H9 (cell line): ENCODE measurements at regions not wholly inside any gene's neighbourhood (a gene's known extent, or its start where the extent isn't known, plus 50 kb on each side); places are given as distances from the start of the nearest gene placed in this dataset.

Experiments
- DNase-seq: peaks from one replicate; pipeline ENCODE4 v3.0.0-alpha.2; 2017
- H2AFZ ChIP-seq: one replicate; pipeline ENCODE4 v1.6.1; 2013; ENCODE audit warnings: mild to moderate bottlenecking, low read length, control low read depth, moderate library complexity
- H2AK5ac ChIP-seq: 2 replicates; pipeline ENCODE4 v1.6.1; 2013; ENCODE audit warnings: low read length, control low read depth, mixed read lengths; ENCODE audit not compliant: insufficient read length
- H2BK120ac ChIP-seq: one replicate; pipeline ENCODE4 v1.6.1; 2013; ENCODE audit warnings: low read depth, mild to moderate bottlenecking, low read length, control low read depth, inconsistent platforms; ENCODE audit not compliant: poor library complexity, severe bottlenecking
- H2BK12ac ChIP-seq: 2 replicates; pipeline ENCODE4 v1.6.1; 2013; ENCODE audit warnings: low read length, control low read depth, mixed read lengths, low read depth; ENCODE audit not compliant: insufficient read length
- H2BK15ac ChIP-seq: 2 replicates; pipeline ENCODE4 v1.6.1; 2013; ENCODE audit warnings: low read depth, low read length, control low read depth
- H2BK20ac ChIP-seq: one replicate; pipeline ENCODE4 v1.6.1; 2013; ENCODE audit warnings: low read depth, mild to moderate bottlenecking, low read length, control low read depth, inconsistent platforms; ENCODE audit not compliant: poor library complexity, severe bottlenecking
- H2BK5ac ChIP-seq: 2 replicates; pipeline ENCODE4 v1.6.1; 2013; ENCODE audit warnings: low read length, control low read depth, mixed read lengths; ENCODE audit not compliant: insufficient read length
- H3K14ac ChIP-seq: 2 replicates; pipeline ENCODE4 v1.6.1; 2013; ENCODE audit warnings: low read length, control low read depth; ENCODE audit not compliant: insufficient read depth
- H3K18ac ChIP-seq: 2 replicates; pipeline ENCODE4 v1.6.1; 2013; ENCODE audit warnings: low read depth, mild to moderate bottlenecking, mixed read lengths, low read length, control low read depth; ENCODE audit not compliant: insufficient read length
- H3K23ac ChIP-seq: 2 replicates; pipeline ENCODE4 v1.6.1; 2013; ENCODE audit warnings: low read length, control low read depth, mixed read lengths, low read depth; ENCODE audit not compliant: insufficient read length
- H3K23me2 ChIP-seq: 2 replicates; pipeline ENCODE4 v1.6.1; 2013; ENCODE audit warnings: low read depth, mild to moderate bottlenecking, mixed read lengths, low read length, control low read depth; ENCODE audit not compliant: insufficient read length, poor library complexity, severe bottlenecking
- H3K27ac ChIP-seq: 2 replicates; pipeline ENCODE4 v1.5.1; 2013; ENCODE audit warnings: low read length, control low read depth, mixed read lengths, low read depth; ENCODE audit not compliant: insufficient read length
- H3K27me3 ChIP-seq: 2 replicates; pipeline ENCODE4 v1.6.1; 2013; ENCODE audit warnings: low read length, control low read depth, inconsistent platforms; ENCODE audit not compliant: insufficient read depth
- H3K4ac ChIP-seq: 2 replicates; pipeline ENCODE4 v1.6.1; 2013; ENCODE audit warnings: low read depth, mild to moderate bottlenecking, control low read depth, inconsistent platforms, low read length, moderate library complexity
- H3K4me1 ChIP-seq: 2 replicates; pipeline ENCODE4 v1.6.1; 2013; ENCODE audit warnings: low read length, control low read depth, inconsistent platforms; ENCODE audit not compliant: insufficient read depth
- H3K4me2 ChIP-seq: 2 replicates; pipeline ENCODE4 v1.6.1; 2013; ENCODE audit warnings: low read length, control low read depth, mixed read lengths; ENCODE audit not compliant: insufficient read length, insufficient read depth
- H3K56ac ChIP-seq: 2 replicates; pipeline ENCODE4 v1.6.1; 2013; ENCODE audit warnings: low read depth, mild to moderate bottlenecking, mixed read lengths, low read length, control low read depth; ENCODE audit not compliant: insufficient read length
- H3K79me1 ChIP-seq: 2 replicates; pipeline ENCODE4 v1.6.1; 2013; ENCODE audit warnings: low read depth, mild to moderate bottlenecking, moderate library complexity, low read length, control low read depth, inconsistent platforms; ENCODE audit not compliant: insufficient read depth, poor library complexity, severe bottlenecking
- H3K79me2 ChIP-seq: 2 replicates; pipeline ENCODE4 v1.6.1; 2013; ENCODE audit warnings: low read length, control low read depth, inconsistent platforms; ENCODE audit not compliant: insufficient read depth
- H3K9ac ChIP-seq: 2 replicates; pipeline ENCODE4 v1.6.1; 2013; ENCODE audit warnings: low read length, control low read depth, mixed read lengths; ENCODE audit not compliant: insufficient read length; ENCODE audit errors: extremely low read depth
- H3K9me3 ChIP-seq: one replicate; pipeline ENCODE4 v1.6.1; 2013; ENCODE audit warnings: low read depth, low read length, inconsistent platforms; ENCODE audit not compliant: control insufficient read depth
- H3T11ph ChIP-seq: one replicate; pipeline ENCODE4 v1.6.1; 2013; ENCODE audit warnings: mild to moderate bottlenecking, low read length, control low read depth, inconsistent platforms
- H4K20me1 ChIP-seq: one replicate; pipeline ENCODE4 v1.6.1; 2013; ENCODE audit not compliant: control insufficient read depth, insufficient read length, insufficient read depth
- H4K5ac ChIP-seq: 2 replicates; pipeline ENCODE4 v1.6.1; 2013; ENCODE audit warnings: low read depth, mild to moderate bottlenecking, mixed read lengths, low read length, control low read depth; ENCODE audit not compliant: insufficient read length
- H4K8ac ChIP-seq: replicated peaks from 2 replicates; pipeline ENCODE4 v1.6.1; 2013; ENCODE audit warnings: low read length, control low read depth, mixed read lengths, low read depth; ENCODE audit not compliant: insufficient read length
- H4K91ac ChIP-seq: 2 replicates; pipeline ENCODE4 v1.6.1; 2013; ENCODE audit warnings: low read depth, mild to moderate bottlenecking, moderate library complexity, mixed read lengths, low read length, control low read depth; ENCODE audit not compliant: insufficient read length
- H3K27ac Mint-ChIP-seq, 3 experiments: 2 replicates in 2 of 3; 3 replicates in 1 of 3; pipeline ENCODE4 v1.8.0; 2020 to 2021; ENCODE audit warnings: mixed read lengths in 3 of 3, mild to moderate bottlenecking in 1 of 3, moderate library complexity in 1 of 3
- H3K27me3 Mint-ChIP-seq: 2 replicates; pipeline ENCODE4 v1.8.0; 2021; ENCODE audit warnings: low read depth, mild to moderate bottlenecking, moderate library complexity, mixed read lengths
- H3K36me3 Mint-ChIP-seq, 3 experiments: 2 replicates in 2 of 3; 3 replicates in 1 of 3; pipeline ENCODE4 v1.8.0; 2020 to 2021; ENCODE audit warnings: low read depth in 3 of 3, mixed read lengths in 3 of 3; ENCODE audit not compliant: insufficient read depth in 1 of 3
- H3K4me1 Mint-ChIP-seq, 2 experiments: 2 replicates each; pipeline ENCODE4 v1.8.0; 2020; ENCODE audit warnings: mixed read lengths in 2 of 2
- H3K4me3 Mint-ChIP-seq, 2 experiments: 2 replicates in 1 of 2; 3 replicates in 1 of 2; pipeline ENCODE4 v1.8.0; 2020 to 2021; ENCODE audit warnings: mild to moderate bottlenecking in 2 of 2, mixed read lengths in 2 of 2, moderate library complexity in 1 of 2
- H3K9me3 Mint-ChIP-seq, 2 experiments: 2 replicates in 1 of 2; 3 replicates in 1 of 2; pipeline ENCODE4 v1.8.0; 2020; ENCODE audit warnings: mild to moderate bottlenecking in 2 of 2, mixed read lengths in 2 of 2, moderate library complexity in 1 of 2
- WGBS: extraction: QIAGEN DNeasy Blood & Tissue Kit; methylation state at CpG from one replicate; pipeline ENCODE4 v1.1.7; 2013; ENCODE audit warnings: missing lambda C conversion rate, low lambda C conversion rate, mixed read lengths; ENCODE audit not compliant: insufficient read length; ENCODE audit errors: extremely low coverage; 5-methylcytosine and 5-hydroxymethylcytosine counted together
- TF ChIP-seq, protein P1 (sequence below): fragments of 200-600 bp; sonication (generic); conservative IDR thresholded peaks from 3 replicates; pipeline ENCODE4 v1.8.0; 2021; ENCODE audit warnings: antibody characterized with exemption, mild to moderate bottlenecking

DNA sequence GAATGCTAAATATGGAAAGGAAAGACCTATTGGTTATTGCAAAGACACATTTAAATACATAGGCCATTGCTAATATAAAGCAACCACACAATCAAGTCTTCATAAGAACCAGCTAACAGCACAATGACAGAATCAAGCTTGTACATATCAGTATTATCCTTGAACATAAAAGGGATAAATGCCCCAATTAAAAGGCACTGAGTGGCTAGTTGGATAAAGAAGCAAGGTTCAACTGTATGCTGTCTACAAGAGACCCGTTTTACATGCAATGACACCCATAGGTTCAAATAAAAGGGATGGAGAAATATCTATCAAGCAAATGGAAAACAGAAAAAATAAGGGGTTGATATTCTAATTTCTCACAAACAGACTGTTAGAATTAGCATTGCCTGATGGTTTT lies 706.1 kb downstream of the EPHA3 start:
- Histone ChIP-seq H3K23ac (no peak overlapping the region), H4K8ac (no peak overlapping the region), H3K4ac (no peak overlapping the region), H3K27ac (no peak overlapping the region), H3K14ac (no peak overlapping the region), H2AK5ac (no peak overlapping the region), H4K91ac (no peak overlapping the region), H4K20me1 (no peaks in the 10 kb centered on the region), H2BK5ac (no peak overlapping the region), H3K56ac (no peak overlapping the region), H2BK12ac (no peak overlapping the region), H3K23me2 (no peaks in the 10 kb centered on the region), H3K4me1 (no peaks in the 10 kb centered on the region), H2BK120ac (no peak overlapping the region), H4K5ac (no peak overlapping the region), H3K79me2 (no peaks in the 10 kb centered on the region), H3K9ac (no peak overlapping the region), H3K18ac (no peak overlapping the region), H3K9me3 (no peaks in the 10 kb centered on the region), H2BK20ac (no peak overlapping the region), H3K27me3 (no peaks in the 10 kb centered on the region), H2AFZ (no peak overlapping the region), H3K4me2 (no peak overlapping the region), H2BK15ac (no peak overlapping the region), H3T11ph (no peak overlapping the region), H3K79me1 (no peaks in the 10 kb centered on the region)
- peaks cover 7 to 14% (median 8%) of the 10 kb centered on the region in 3 experiments; a peak in 6 of 7 replicates for H3K36me3 Mint-ChIP-seq
- WGBS, result no CpG with 5 or more reads among the region's 1 CpG
- DNase-seq, result no peak
- no peaks in the 10 kb centered on the region for H3K4me1 Mint-ChIP-seq
- no peak overlapping the region for H3K27ac Mint-ChIP-seq
- H3K4me3 Mint-ChIP-seq, result no peak overlapping the region
- TF ChIP-seq, protein P1, sequence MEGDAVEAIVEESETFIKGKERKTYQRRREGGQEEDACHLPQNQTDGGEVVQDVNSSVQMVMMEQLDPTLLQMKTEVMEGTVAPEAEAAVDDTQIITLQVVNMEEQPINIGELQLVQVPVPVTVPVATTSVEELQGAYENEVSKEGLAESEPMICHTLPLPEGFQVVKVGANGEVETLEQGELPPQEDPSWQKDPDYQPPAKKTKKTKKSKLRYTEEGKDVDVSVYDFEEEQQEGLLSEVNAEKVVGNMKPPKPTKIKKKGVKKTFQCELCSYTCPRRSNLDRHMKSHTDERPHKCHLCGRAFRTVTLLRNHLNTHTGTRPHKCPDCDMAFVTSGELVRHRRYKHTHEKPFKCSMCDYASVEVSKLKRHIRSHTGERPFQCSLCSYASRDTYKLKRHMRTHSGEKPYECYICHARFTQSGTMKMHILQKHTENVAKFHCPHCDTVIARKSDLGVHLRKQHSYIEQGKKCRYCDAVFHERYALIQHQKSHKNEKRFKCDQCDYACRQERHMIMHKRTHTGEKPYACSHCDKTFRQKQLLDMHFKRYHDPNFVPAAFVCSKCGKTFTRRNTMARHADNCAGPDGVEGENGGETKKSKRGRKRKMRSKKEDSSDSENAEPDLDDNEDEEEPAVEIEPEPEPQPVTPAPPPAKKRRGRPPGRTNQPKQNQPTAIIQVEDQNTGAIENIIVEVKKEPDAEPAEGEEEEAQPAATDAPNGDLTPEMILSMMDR, result no peak
- no peaks in the 10 kb centered on the region for H3K27me3 Mint-ChIP-seq
- H3K9me3 Mint-ChIP-seq, result peaks cover 11 to 20% of the 10 kb centered on the region in 2 experiments
